H1 (cell line): ENCODE measurements at regions not wholly inside any gene's neighbourhood (a gene's known extent, or its start where the extent isn't known, plus 50 kb on each side); places are given as distances from the start of the nearest gene placed in this dataset.

Experiments
- CTCF ChIA-PET: fragments of 300-600 bp; sonication (Branson Sonifier 250); formaldehyde crosslinking; loops from one replicate; lab custom pipeline; 2021; ENCODE audit not compliant: partially characterized antibody; lab: Charles Lee
- POLR2A ChIA-PET: fragments of 300-600 bp; sonication (Branson Sonifier 250); formaldehyde crosslinking; loops from one replicate; lab custom pipeline; 2021; ENCODE audit warnings: inconsistent platforms; ENCODE audit not compliant: partially characterized antibody; lab: Charles Lee
- DNase-seq, 2 experiments: peaks; one replicate each; pipeline versions ENCODE4 v3.0.0 to v3.0.0-alpha.2; 2010 to 2022; ENCODE audit warnings: low spot score in 2 of 2, low read depth in 1 of 2, mixed read lengths in 1 of 2
- FAIRE-seq: peaks from 2 replicates; lab custom pipeline; 2011; peaks lifted over from hg19 to GRCh38; lab: Jason Lieb, UNC
- H2AFZ ChIP-seq: 2 replicates; pipeline ENCODE4 v1.8.1; 2012; ENCODE audit warnings: low read length, inconsistent platforms
- H2AK5ac ChIP-seq: 2 replicates; pipeline ENCODE4 v1.6.1; 2013; ENCODE audit warnings: low read depth, low read length
- H2BK120ac ChIP-seq: replicated peaks from 2 replicates; pipeline ENCODE3; 2013; ENCODE audit warnings: low read depth, low read length, inconsistent platforms
- H2BK12ac ChIP-seq: 2 replicates; pipeline ENCODE4 v1.6.1; 2013; ENCODE audit warnings: low read depth, low read length
- H2BK15ac ChIP-seq: 2 replicates; pipeline ENCODE4 v1.6.1; 2013; ENCODE audit warnings: low read length
- H2BK20ac ChIP-seq: 2 replicates; pipeline ENCODE4 v1.6.1; 2013; ENCODE audit warnings: low read length
- H2BK5ac ChIP-seq: 2 replicates; pipeline ENCODE4 v1.6.1; 2013; ENCODE audit warnings: low read depth, low read length
- H3K14ac ChIP-seq: 2 replicates; pipeline ENCODE4 v1.6.1; 2013; ENCODE audit warnings: inconsistent platforms; ENCODE audit not compliant: insufficient read length
- H3K18ac ChIP-seq: 2 replicates; pipeline ENCODE4 v1.6.1; 2013; ENCODE audit warnings: low read length; ENCODE audit errors: extremely low read depth
- H3K23ac ChIP-seq: 2 replicates; pipeline ENCODE4 v1.6.1; 2013; ENCODE audit warnings: inconsistent platforms; ENCODE audit not compliant: insufficient read length
- H3K23me2 ChIP-seq: 2 replicates; pipeline ENCODE4 v1.6.1; 2013; ENCODE audit warnings: low read depth, low read length
- H3K27ac ChIP-seq: 2 replicates; pipeline ENCODE4 v1.6.1; 2011; ENCODE audit warnings: low read depth, low read length, inconsistent platforms
- H3K27me3 ChIP-seq, 4 experiments: replicated peaks in 1 of 4; 1 replicate in 1 of 4; 2 replicates in 3 of 4; pipeline versions ENCODE4 v1.6.1 to v1.8.1; 2011 to 2013; ENCODE audit warnings: low read length in 3 of 4, mild to moderate bottlenecking in 3 of 4, inconsistent platforms in 2 of 4, mixed read lengths in 2 of 4, moderate library complexity in 1 of 4; ENCODE audit not compliant: control insufficient read depth in 3 of 4, insufficient read depth in 3 of 4; ENCODE audit errors: extremely low read depth in 1 of 4
- H3K36me3 ChIP-seq, 4 experiments: 2 replicates each; pipeline versions ENCODE4 v1.6.1 to v1.8.1; 2011 to 2013; ENCODE audit warnings: mild to moderate bottlenecking in 4 of 4, low read length in 3 of 4, moderate library complexity in 2 of 4, control low read depth in 1 of 4, inconsistent platforms in 1 of 4; ENCODE audit not compliant: insufficient read depth in 4 of 4, control insufficient read depth in 2 of 4
- H3K4ac ChIP-seq: replicated peaks from 2 replicates; pipeline ENCODE3; 2013; ENCODE audit warnings: low read length, low read depth, mixed read lengths, inconsistent platforms; ENCODE audit not compliant: insufficient read length
- H3K4me1 ChIP-seq, 4 experiments: replicated peaks in 1 of 4; 1 replicate in 1 of 4; 2 replicates in 3 of 4; pipeline versions ENCODE4 v1.6.1 to v1.8.1; 2011 to 2013; ENCODE audit warnings: low read length in 3 of 4, inconsistent platforms in 2 of 4, mixed read lengths in 1 of 4; ENCODE audit not compliant: insufficient read depth in 4 of 4, control insufficient read depth in 3 of 4
- H3K4me2 ChIP-seq, 2 experiments: 2 replicates each; pipeline versions ENCODE4 v1.6.1 to v1.8.1; 2011 to 2013; ENCODE audit warnings: low read depth in 2 of 2, low read length in 2 of 2, control low read depth in 1 of 2, inconsistent platforms in 1 of 2, mild to moderate bottlenecking in 1 of 2; ENCODE audit not compliant: insufficient read depth in 1 of 2
- H3K4me3 ChIP-seq, 4 experiments: fragments of 200-600, 300-600 bp in 1 of 4; sonication (generic), shearing (Covaris generic), sonication (Bioruptor Twin) in 1 of 4; 2 replicates each; pipeline versions ENCODE4 v1.5.1 to v1.8.1; 2011 to 2016; ENCODE audit warnings: low read length in 4 of 4, low read depth in 3 of 4, control low read depth in 2 of 4, inconsistent platforms in 2 of 4, mild to moderate bottlenecking in 2 of 4, mixed read lengths in 1 of 4, moderate library complexity in 1 of 4; ENCODE audit not compliant: insufficient read depth in 2 of 4; ENCODE audit errors: extremely low read depth in 1 of 4
- H3K56ac ChIP-seq: replicated peaks from 2 replicates; pipeline ENCODE3; 2013; ENCODE audit warnings: low read depth, mild to moderate bottlenecking, mixed read lengths, low read length, inconsistent platforms; ENCODE audit not compliant: insufficient read length
- H3K79me1 ChIP-seq: 2 replicates; pipeline ENCODE4 v1.6.1; 2013; ENCODE audit warnings: low read depth, low read length, control low read depth
- H3K79me2 ChIP-seq, 2 experiments: 2 replicates each; pipeline versions ENCODE4 v1.6.1 to v1.8.1; 2012 to 2013; ENCODE audit warnings: low read length in 2 of 2, mild to moderate bottlenecking in 2 of 2, inconsistent platforms in 1 of 2; ENCODE audit not compliant: insufficient read depth in 2 of 2, control insufficient read depth in 1 of 2
- H3K9ac ChIP-seq, 4 experiments: replicated peaks in 1 of 4; 1 replicate in 1 of 4; 2 replicates in 3 of 4; pipeline versions ENCODE4 v1.6.1 to v1.8.1; 2011 to 2013; ENCODE audit warnings: low read depth in 3 of 4, low read length in 3 of 4, control low read depth in 2 of 4, mild to moderate bottlenecking in 2 of 4, moderate library complexity in 2 of 4, inconsistent platforms in 1 of 4; ENCODE audit errors: extremely low read depth in 1 of 4
- H3K9me3 ChIP-seq, 2 experiments: 2 replicates each; pipeline versions ENCODE4 v1.6.1 to v1.8.1; 2012 to 2013; ENCODE audit warnings: mild to moderate bottlenecking in 2 of 2, moderate library complexity in 2 of 2, control low read depth in 1 of 2, inconsistent platforms in 1 of 2, low read depth in 1 of 2, low read length in 1 of 2, mixed read lengths in 1 of 2; ENCODE audit not compliant: insufficient read depth in 2 of 2
- H4K20me1 ChIP-seq, 2 experiments: replicated peaks in 1 of 2; 2 replicates each; pipeline versions ENCODE3 to v1.8.1; 2011 to 2013; ENCODE audit warnings: inconsistent platforms in 2 of 2, low read length in 2 of 2, mild to moderate bottlenecking in 1 of 2; ENCODE audit not compliant: insufficient read depth in 2 of 2, control insufficient read depth in 1 of 2
- H4K5ac ChIP-seq: 2 replicates; pipeline ENCODE4 v1.6.1; 2013; ENCODE audit warnings: low read length, low read depth, mixed read lengths, inconsistent platforms; ENCODE audit not compliant: insufficient read length
- H4K8ac ChIP-seq: 2 replicates; pipeline ENCODE4 v1.8.0; 2013; ENCODE audit warnings: mild to moderate bottlenecking, moderate library complexity, low read length, inconsistent platforms; ENCODE audit not compliant: insufficient read depth; ENCODE audit errors: extremely low read depth
- H4K91ac ChIP-seq: replicated peaks from 2 replicates; pipeline ENCODE3; 2013; ENCODE audit warnings: low read length, mixed read lengths, inconsistent platforms; ENCODE audit not compliant: insufficient read length
- ATF3 ChIP-seq: IDR thresholded peaks from 2 replicates; pipeline ENCODE4 v1.6.1; 2011; ENCODE audit warnings: low read depth, mild to moderate bottlenecking, low read length; ENCODE audit not compliant: insufficient read depth
- CBX8 ChIP-seq: fragments of 300-800, 300-1000 bp; sonication (generic); IDR thresholded peaks from 2 replicates; pipeline ENCODE4 v1.7.1; 2016; ENCODE audit warnings: low read depth, low read length, borderline replicate concordance
- CREB1 ChIP-seq: IDR thresholded peaks from 2 replicates; pipeline ENCODE4 v1.6.1; 2012; ENCODE audit warnings: inconsistent platforms
- EZH2 ChIP-seq: fragments of 200-600 bp; sonication (generic); IDR thresholded peaks from 2 replicates; pipeline ENCODE4 v1.7.1; 2012; ENCODE audit warnings: low read depth, mild to moderate bottlenecking, moderate library complexity, low read length, inconsistent platforms; ENCODE audit not compliant: severe bottlenecking
- KDM4A ChIP-seq: IDR thresholded peaks from one replicate; pipeline ENCODE4 v1.7.1; 2012; ENCODE audit warnings: low read depth, mild to moderate bottlenecking, moderate library complexity, low read length, inconsistent platforms; ENCODE audit not compliant: severe bottlenecking
- POLR2A ChIP-seq, 2 experiments: IDR thresholded peaks; 1 replicate in 1 of 2; 2 replicates in 1 of 2; pipeline ENCODE4 v1.6.1; 2011; ENCODE audit warnings: low read depth in 2 of 2, low read length in 2 of 2, mild to moderate bottlenecking in 2 of 2; ENCODE audit errors: control extremely low read depth in 1 of 2
- RXRA ChIP-seq: IDR thresholded peaks from 2 replicates; pipeline ENCODE4 v1.6.1; 2011; ENCODE audit warnings: low read depth, mild to moderate bottlenecking, low read length, moderate library complexity; ENCODE audit not compliant: insufficient read depth
- SUZ12 ChIP-seq: fragments of 200-600 bp; sonication (generic); IDR thresholded peaks from 2 replicates; pipeline ENCODE4 v1.6.1; 2012; ENCODE audit warnings: mild to moderate bottlenecking, inconsistent platforms, low read length, moderate library complexity, mixed read lengths
- TAF7 ChIP-seq: optimal IDR thresholded peaks from 2 replicates; pipeline ENCODE3; 2011; ENCODE audit warnings: low read depth, mild to moderate bottlenecking, inconsistent platforms, low read length, moderate library complexity, borderline replicate concordance
- TBP ChIP-seq: IDR thresholded peaks from 2 replicates; pipeline ENCODE4 v1.6.1; 2011; ENCODE audit warnings: low read depth, low read length, improper control_type of control experiment
- TEAD4 ChIP-seq: IDR thresholded peaks from 2 replicates; pipeline ENCODE4 v1.6.1; 2012; ENCODE audit warnings: low read depth, low read length, inconsistent platforms, mixed read lengths
- USF2 ChIP-seq: IDR thresholded peaks from 2 replicates; pipeline ENCODE4 v1.6.1; 2011; ENCODE audit warnings: low read length, improper control_type of control experiment
- YY1 ChIP-seq: IDR thresholded peaks from 2 replicates; pipeline ENCODE4 v1.6.1; 2011; ENCODE audit warnings: low read depth, mild to moderate bottlenecking, low read length
- ZNF274 ChIP-seq: IDR thresholded peaks from 2 replicates; pipeline ENCODE4 v1.7.0; 2012; ENCODE audit warnings: low read length, borderline replicate concordance; ENCODE audit errors: extremely low read depth
- WGBS, 2 experiments: shearing (Covaris generic) in 1 of 2; methylation state at CpG; one replicate each; pipeline versions ENCODE4 v1.1.6 to v1.1.7; 2013 to 2015; ENCODE audit warnings: low lambda C conversion rate in 2 of 2, mixed read lengths in 2 of 2, inconsistent platforms in 1 of 2, low coverage in 1 of 2, missing lambda C conversion rate in 1 of 2; ENCODE audit not compliant: insufficient replicate concordance in 2 of 2, insufficient coverage in 1 of 2, insufficient read length in 1 of 2; ENCODE audit errors: extremely low coverage in 1 of 2, missing lambda C conversion rate in 1 of 2; 5-methylcytosine and 5-hydroxymethylcytosine counted together

- H3K36me3 ChIP-seq = no peaks in the 10 kb centered on the region
- H3K18ac ChIP-seq = no peak overlapping the region
- H3K27me3 ChIP-seq = no peaks in the 10 kb centered on the region
- no peak for DNase-seq
- no peak overlapping the region for H3K56ac ChIP-seq
- CTCF ChIA-PET = no interaction called here
- H3K4me3 ChIP-seq = no peak overlapping the region
- no peak overlapping the region for H4K5ac ChIP-seq
- WGBS, 2 experiments = 97% methylated on average over 2 of the region's 2 CpGs; no CpG with 5 or more reads in 1 of the 2 experiments
- H3K4me1 ChIP-seq = no peaks in the 10 kb centered on the region
- H4K20me1 ChIP-seq = no peaks in the 10 kb centered on the region
- no peak overlapping the region for H2BK20ac ChIP-seq
- POLR2A ChIA-PET = no interaction called here
- no peak overlapping the region for H2BK15ac ChIP-seq
- H3K4me2 ChIP-seq = no peak overlapping the region
- H3K23ac ChIP-seq = no peak overlapping the region
- no peak overlapping the region for H3K4ac ChIP-seq
- no peaks in the 10 kb centered on the region for H3K79me1 ChIP-seq
- no peak overlapping the region for H4K8ac ChIP-seq
- no peak overlapping the region for H4K91ac ChIP-seq
- no peak overlapping the region for H3K9ac ChIP-seq
- H3K9me3 ChIP-seq = no peaks in the 10 kb centered on the region
- FAIRE-seq = no peak
- no peak overlapping the region for H2BK5ac ChIP-seq
- no peaks in the 10 kb centered on the region for H3K23me2 ChIP-seq
- H2AK5ac ChIP-seq = no peak overlapping the region
- H2BK12ac ChIP-seq = no peak overlapping the region
- no peak overlapping the region for H2AFZ ChIP-seq
- no peaks in the 10 kb centered on the region for H3K79me2 ChIP-seq
- no peak overlapping the region for H3K14ac ChIP-seq
- no peak overlapping the region for H2BK120ac ChIP-seq
- no peak overlapping the region for H3K27ac ChIP-seq
- no peak for TF ChIP-seq USF2
- TF ChIP-seq EZH2 = no peak
- no peak for TF ChIP-seq RXRA
- TF ChIP-seq TEAD4 = no peak
- no peak for TF ChIP-seq YY1
- no peak for TF ChIP-seq TBP
- TF ChIP-seq ZNF274 = no peak
- TF ChIP-seq SUZ12 = no peak
- TF ChIP-seq KDM4A = no peak
- no peak for TF ChIP-seq CBX8
- no peak for TF ChIP-seq POLR2A (IDR thresholded peaks at IDR 0.05; ENCODE audit: control extremely low read depth in 1 of 2, low read depth in 2 of 2, low read length in 2 of 2)
- TF ChIP-seq TAF7 = no peak
- TF ChIP-seq ATF3 = no peak
- TF ChIP-seq CREB1 = no peak
Observed at GRCh38 chr1:73868810-73869336, 329.1 kb downstream of the LRRIQ3 start.
